Medulla oblongata (tissue), 1 donor: ENCODE measurements at regions not wholly inside any gene's neighbourhood (a gene's known extent, or its start where the extent isn't known, plus 50 kb on each side); places are given as distances from the start of the nearest gene placed in this dataset.

Experiments used
- DNase-seq: peaks from one replicate; pipeline ENCODE4 v3.0.0-alpha.2; 2015; ENCODE audit errors: extremely low spot score

- no peak for DNase-seq
These were observed 200.9 kb downstream of the KIF18A start for GRCh38 chr11:27907091-27907490.

- DNase-seq: no peak
These were observed 203.4 kb downstream of the KIF18A start for GRCh38 chr11:27904358-27905055.

GRCh38 chr11:27902981-27903624 is 202.8 kb upstream of the BDNF start:
- no peak for DNase-seq

GRCh38 chr11:27898166-27898565 is 197.9 kb upstream of the BDNF start:
- no peak for DNase-seq

- DNase-seq: no peak
These were observed 195.8 kb upstream of the BDNF start for GRCh38 chr11:27896096-27896495.

GRCh38 chr11:27894552-27894951 is 194.3 kb upstream of the BDNF start:
- no peak for DNase-seq

- DNase-seq: no peak
These were observed 186.6 kb upstream of the BDNF start for GRCh38 chr11:27886857-27887256.

GRCh38 chr11:27882066-27882697 is 181.9 kb upstream of the BDNF start:
- DNase-seq: no peak

- no peak for DNase-seq
These were observed 175.8 kb upstream of the BDNF start for GRCh38 chr11:27875831-27876775.

GRCh38 chr11:27874998-27875830 is 175.0 kb upstream of the BDNF start:
- DNase-seq: no peak

GRCh38 chr11:27873664-27874063 is 173.4 kb upstream of the BDNF start:
- DNase-seq: no peak

GRCh38 chr11:27871056-27871455 is 170.8 kb upstream of the BDNF start:
- DNase-seq: no peak

GRCh38 chr11:27869701-27870100 is 169.4 kb upstream of the BDNF start:
- no peak for DNase-seq

- DNase-seq: no peak
These were observed 168.5 kb upstream of the BDNF start for GRCh38 chr11:27868709-27869108.

GRCh38 chr11:27868226-27868625 is 168.0 kb upstream of the BDNF start:
- no peak for DNase-seq

- no peak for DNase-seq
These were observed 164.8 kb upstream of the BDNF start for GRCh38 chr11:27865105-27865504.

- DNase-seq: no peak
These were observed 164.4 kb upstream of the BDNF start for GRCh38 chr11:27864611-27865010.

- DNase-seq: no peak
These were observed 163.8 kb upstream of the BDNF start for GRCh38 chr11:27864091-27864491.

- DNase-seq: no peak
These were observed 163.4 kb upstream of the BDNF start for GRCh38 chr11:27863637-27864036.

- DNase-seq: no peak
These were observed 161.6 kb upstream of the BDNF start for GRCh38 chr11:27861706-27862430.
